ENCODE measurements at regions not wholly inside any gene's neighbourhood (a gene's known extent, or its start where the extent isn't known, plus 50 kb on each side); places are given as distances from the start of the nearest gene placed in this dataset.

- TF ChIP-seq RCOR1 (IDR thresholded peaks at IDR 0.05; ENCODE audit: borderline replicate concordance in 1 of 2, low read depth in 2 of 2, low read length in 2 of 2) (no peak), TAF1 (IDR thresholded peaks at IDR 0.05; ENCODE audit: control insufficient read depth, extremely low read depth, insufficient read depth, low read length, severe bottlenecking) (no peak), EZH2 (IDR thresholded peaks at IDR 0.05; ENCODE audit: borderline replicate concordance, low read depth, low read length) (no peak), NELFE (IDR thresholded peaks at IDR 0.05; ENCODE audit: insufficient read depth, insufficient read length) (no peak), ZSCAN29 (IDR thresholded peaks at IDR 0.05) (no peak), NFIC (IDR thresholded peaks at IDR 0.05) (no peak), REST (IDR thresholded peaks at IDR 0.05; ENCODE audit: borderline replicate concordance) (no peak), REST (CRISPR knock-in tag; IDR thresholded peaks at IDR 0.05; ENCODE audit: low read depth) (no peak), POLR2A (conservative IDR thresholded peaks at IDR 0.05) (no peak), SRF (CRISPR knock-in tag; IDR thresholded peaks at IDR 0.05) (no peak), ZNF407 (IDR thresholded peaks at IDR 0.05; ENCODE audit: low read depth) (no peak), CTCF (IDR thresholded peaks at IDR 0.05 in 2 of 3, conservative IDR thresholded peaks at IDR 0.05 in 1 of 3; ENCODE audit: insufficient read depth in 2 of 3, low read depth in 1 of 3, low read length in 3 of 3) (no peak), ZNF384 (IDR thresholded peaks at IDR 0.05; ENCODE audit: low read depth, low read length) (no peak), ETV6 (IDR thresholded peaks at IDR 0.05; ENCODE audit: borderline replicate concordance in 1 of 2, low read depth in 2 of 2, low read length in 1 of 2) (no peak), ETV6 (CRISPR knock-in tag; IDR thresholded peaks at IDR 0.05; ENCODE audit: borderline replicate concordance) (no peak)
These were observed 89.0 kb upstream of the GRIA4 start for GRCh38 chr11:105520706-105521345.
